WERI-Rb-1 (cell line): ENCODE measurements at regions not wholly inside any gene's neighbourhood (a gene's known extent, or its start where the extent isn't known, plus 50 kb on each side); places are given as distances from the start of the nearest gene placed in this dataset.

Experiments
- DNase-seq: peaks from one replicate; pipeline ENCODE4 v3.0.0-alpha.2; 2020
- H3K27ac ChIP-seq: fragments of 250-450 bp; sonication (Bioruptor Pico); 2 replicates; pipeline ENCODE4 v1.5.1; 2020; ENCODE audit warnings: mild to moderate bottlenecking, moderate library complexity
- H3K27me3 ChIP-seq: fragments of 250-450 bp; sonication (Bioruptor Pico); 2 replicates; pipeline ENCODE4 v1.5.1; 2021; ENCODE audit warnings: mild to moderate bottlenecking, low read depth, moderate library complexity; ENCODE audit not compliant: insufficient read depth, severe bottlenecking
- H3K36me3 ChIP-seq: fragments of 250-450 bp; sonication (Bioruptor Pico); 2 replicates; pipeline ENCODE4 v1.5.1; 2020; ENCODE audit warnings: mild to moderate bottlenecking, moderate library complexity
- H3K4me3 ChIP-seq: 2 replicates; pipeline ENCODE4 v1.5.1; 2011; ENCODE audit warnings: low read depth, mild to moderate bottlenecking, control low read depth, low read length
- H3K9me3 ChIP-seq: fragments of 250-450 bp; sonication (Bioruptor Pico); 2 replicates; pipeline ENCODE4 v1.5.1; 2021; ENCODE audit warnings: mild to moderate bottlenecking, moderate library complexity; ENCODE audit not compliant: severe bottlenecking
- CTCF ChIP-seq: IDR thresholded peaks from 2 replicates; pipeline ENCODE4 v1.5.1; 2011; ENCODE audit warnings: low read depth, mild to moderate bottlenecking, control low read depth, inconsistent platforms, low read length

- no peak for DNase-seq
Observed at GRCh38 chr14:53304726-53305381, 151.7 kb upstream of the DDHD1 start.

GRCh38 chr14:53295985-53296582 lies 143.0 kb upstream of the DDHD1 start:
- peak; percentile 37; the same call in 1 of the 2 replicates for TF ChIP-seq CTCF
- Histone ChIP-seq H3K27me3 (peaks cover 3% of the 10 kb centered on the region), H3K36me3 (no peaks in the 10 kb centered on the region), H3K9me3 (no peaks in the 10 kb centered on the region), H3K4me3 (no peak overlapping the region), H3K27ac (no peak overlapping the region)
- DNase-seq = no peak

More at GRCh38 chr14:53304726-53305381, 151.7 kb upstream of the DDHD1 start:
- Histone ChIP-seq H3K27me3 (peaks cover 8% of the 10 kb centered on the region), H3K9me3 (no peaks in the 10 kb centered on the region), H3K4me3 (no peak overlapping the region), H3K27ac (no peak overlapping the region), H3K36me3 (no peaks in the 10 kb centered on the region)
- no peak for TF ChIP-seq CTCF

- no peak for DNase-seq
- TF ChIP-seq CTCF = no peak
Observed at GRCh38 chr14:53295372-53295771, 142.2 kb upstream of the DDHD1 start.

GRCh38 chr14:53286301-53286700 lies 133.2 kb upstream of the DDHD1 start:
- Histone ChIP-seq H3K36me3 (no peaks in the 10 kb centered on the region), H3K4me3 (no peak overlapping the region), H3K27ac (no peak overlapping the region), H3K9me3 (peaks cover 3% of the 10 kb centered on the region), H3K27me3 (no peaks in the 10 kb centered on the region)
- DNase-seq = no peak
- TF ChIP-seq CTCF = no peak

More at GRCh38 chr14:53295372-53295771, 142.2 kb upstream of the DDHD1 start:
- no peaks in the 10 kb centered on the region for H3K36me3 ChIP-seq
- peaks cover 3% of the 10 kb centered on the region for H3K27me3 ChIP-seq
- no peaks in the 10 kb centered on the region for H3K9me3 ChIP-seq
- no peak overlapping the region for H3K27ac ChIP-seq
- no peak overlapping the region for H3K4me3 ChIP-seq

GRCh38 chr14:53285821-53286220 lies 132.7 kb upstream of the DDHD1 start:
- TF ChIP-seq CTCF = no peak
- Histone ChIP-seq H3K4me3 (no peak overlapping the region), H3K27me3 (no peaks in the 10 kb centered on the region), H3K9me3 (peaks cover 3% of the 10 kb centered on the region), H3K36me3 (no peaks in the 10 kb centered on the region), H3K27ac (no peak overlapping the region)
- DNase-seq = no peak
